ENCODE measurements at regions not wholly inside any gene's neighbourhood (a gene's known extent, or its start where the extent isn't known, plus 50 kb on each side); places are given as distances from the start of the nearest gene placed in this dataset.

DNA sequence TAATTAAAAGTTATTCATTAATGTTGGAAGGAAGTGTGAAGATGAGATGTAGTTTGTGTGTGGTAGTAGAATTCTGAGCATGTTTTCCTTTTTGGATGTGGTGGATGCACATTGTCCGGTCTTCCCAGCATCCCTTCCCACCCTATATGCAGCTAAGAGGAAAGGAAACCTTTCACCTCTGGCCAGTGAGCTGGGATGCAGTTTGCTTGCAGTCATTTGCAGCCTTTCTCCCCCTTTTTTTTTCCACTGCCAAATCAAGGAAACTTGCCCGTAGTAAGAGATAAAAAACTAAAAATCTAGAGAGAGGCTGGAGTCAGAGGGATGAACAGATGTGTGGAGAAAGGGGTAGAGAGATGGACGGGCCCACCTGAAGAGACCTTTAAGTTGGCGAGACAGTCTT lies 72.5 kb upstream of the SLC38A2 start:
- Histone ChIP-seq H3K79me2 (ENCODE audit: insufficient read depth) (no peaks in the 10 kb centered on the region), H3K9ac (no peak overlapping the region), H2AFZ (ENCODE audit: low read depth) (no peak overlapping the region), H3K27ac (ENCODE audit: low read depth in 2 of 2, low read length in 1 of 2) (0 out of 4 replicates have a peak overlapping the region, but pooled peaks of 1 of the 2 experiments have one; percentile 19), H3K4me1 (ENCODE audit: control insufficient read depth in 1 of 2, insufficient read depth in 2 of 2, low read depth in 1 of 2, low read length in 1 of 2) (peaks cover 0 to 32% of the 10 kb centered on the region in 2 experiments), H3K9me3 (no peaks in the 10 kb centered on the region), H3K4me2 (no peak overlapping the region), H3K36me3 (replicated peaks in 1 of 2; ENCODE audit: control insufficient read depth in 1 of 2, insufficient read depth in 2 of 2, low read length in 1 of 2) (peaks cover 0 to 5% of the 10 kb centered on the region in 2 experiments), H3F3A (replicated peaks; ENCODE audit: insufficient read depth) (no peaks in the 10 kb centered on the region), H3K4me3 (ENCODE audit: low read depth in 2 of 2, low read length in 1 of 2) (no peak overlapping the region), H3K27me3 (ENCODE audit: insufficient read depth) (no peaks in the 10 kb centered on the region), H4K20me1 (ENCODE audit: insufficient read depth) (no peaks in the 10 kb centered on the region), H3K9me2 (no peaks in the 10 kb centered on the region)
- 73% methylated on average over 4 of the region's 4 CpGs for WGBS (ENCODE audit: low lambda C conversion rate)
- DNase-seq: no peak
- ChIA-PET POLR2A (no interaction called here), CTCF (interaction anchor here (0.8 kb wide), 1 partner anchor 13 kb away, joined by 3 read pairs; no protein-coding TSS in a partner anchor)
- TF ChIP-seq TAF1 (IDR thresholded peaks at IDR 0.05; ENCODE audit: borderline replicate concordance, low read depth, low read length): no peak
- no peak for TF ChIP-seq POLR2AphosphoS5 (IDR thresholded peaks at IDR 0.05; ENCODE audit: low read depth, low read length)

GRCh38 chr12:46443594-46444263 lies 71.2 kb upstream of the SLC38A2 start:
- Histone ChIP-seq H4K20me1 (ENCODE audit: insufficient read depth) (no peaks in the 10 kb centered on the region), H3K4me3 (ENCODE audit: low read depth in 2 of 2, low read length in 1 of 2) (no peak overlapping the region), H3K27me3 (ENCODE audit: insufficient read depth) (no peaks in the 10 kb centered on the region), H3K36me3 (replicated peaks in 1 of 2; ENCODE audit: control insufficient read depth in 1 of 2, insufficient read depth in 2 of 2, low read length in 1 of 2) (peaks cover 0 to 5% of the 10 kb centered on the region in 2 experiments), H3F3A (replicated peaks; ENCODE audit: insufficient read depth) (no peaks in the 10 kb centered on the region), H3K9me3 (no peaks in the 10 kb centered on the region), H3K4me2 (no peak overlapping the region), H3K27ac (ENCODE audit: low read depth in 2 of 2, low read length in 1 of 2) (no peak overlapping the region), H3K9ac (no peak overlapping the region), H3K4me1 (ENCODE audit: control insufficient read depth in 1 of 2, insufficient read depth in 2 of 2, low read depth in 1 of 2, low read length in 1 of 2) (peaks cover 0 to 32% of the 10 kb centered on the region in 2 experiments; a peak in 3 of 4 replicates), H2AFZ (ENCODE audit: low read depth) (no peak overlapping the region), H3K79me2 (ENCODE audit: insufficient read depth) (no peaks in the 10 kb centered on the region), H3K9me2 (no peaks in the 10 kb centered on the region)
- WGBS (ENCODE audit: low lambda C conversion rate): 83% methylated on average over 3 of the region's 3 CpGs
- TF ChIP-seq MAX (IDR thresholded peaks at IDR 0.05; ENCODE audit: low read depth) (no peak), SIN3A (IDR thresholded peaks at IDR 0.05; ENCODE audit: borderline replicate concordance, low read depth, low read length) (no peak), GATA2 (CRISPR knock-in tag; IDR thresholded peaks at IDR 0.05) (no peak), USF1 (IDR thresholded peaks at IDR 0.05; ENCODE audit: borderline replicate concordance, low read depth) (no peak), MXI1 (IDR thresholded peaks at IDR 0.05; ENCODE audit: low read depth, low read length) (no peak), NFIC (IDR thresholded peaks at IDR 0.05; ENCODE audit: borderline replicate concordance) (no peak), JUND (IDR thresholded peaks at IDR 0.05) (no peak), TEAD4 (IDR thresholded peaks at IDR 0.05; ENCODE audit: borderline replicate concordance, insufficient read depth) (no peak), EP300 (IDR thresholded peaks at IDR 0.05; ENCODE audit: borderline replicate concordance in 1 of 2, low read depth in 1 of 2, low read length in 1 of 2) (no peak), EZH2phosphoT487 (IDR thresholded peaks at IDR 0.05; ENCODE audit: borderline replicate concordance, low read depth) (no peak), RCOR1 (IDR thresholded peaks at IDR 0.05; ENCODE audit: low read length) (no peak)
- TF ChIP-seq, protein P1, sequence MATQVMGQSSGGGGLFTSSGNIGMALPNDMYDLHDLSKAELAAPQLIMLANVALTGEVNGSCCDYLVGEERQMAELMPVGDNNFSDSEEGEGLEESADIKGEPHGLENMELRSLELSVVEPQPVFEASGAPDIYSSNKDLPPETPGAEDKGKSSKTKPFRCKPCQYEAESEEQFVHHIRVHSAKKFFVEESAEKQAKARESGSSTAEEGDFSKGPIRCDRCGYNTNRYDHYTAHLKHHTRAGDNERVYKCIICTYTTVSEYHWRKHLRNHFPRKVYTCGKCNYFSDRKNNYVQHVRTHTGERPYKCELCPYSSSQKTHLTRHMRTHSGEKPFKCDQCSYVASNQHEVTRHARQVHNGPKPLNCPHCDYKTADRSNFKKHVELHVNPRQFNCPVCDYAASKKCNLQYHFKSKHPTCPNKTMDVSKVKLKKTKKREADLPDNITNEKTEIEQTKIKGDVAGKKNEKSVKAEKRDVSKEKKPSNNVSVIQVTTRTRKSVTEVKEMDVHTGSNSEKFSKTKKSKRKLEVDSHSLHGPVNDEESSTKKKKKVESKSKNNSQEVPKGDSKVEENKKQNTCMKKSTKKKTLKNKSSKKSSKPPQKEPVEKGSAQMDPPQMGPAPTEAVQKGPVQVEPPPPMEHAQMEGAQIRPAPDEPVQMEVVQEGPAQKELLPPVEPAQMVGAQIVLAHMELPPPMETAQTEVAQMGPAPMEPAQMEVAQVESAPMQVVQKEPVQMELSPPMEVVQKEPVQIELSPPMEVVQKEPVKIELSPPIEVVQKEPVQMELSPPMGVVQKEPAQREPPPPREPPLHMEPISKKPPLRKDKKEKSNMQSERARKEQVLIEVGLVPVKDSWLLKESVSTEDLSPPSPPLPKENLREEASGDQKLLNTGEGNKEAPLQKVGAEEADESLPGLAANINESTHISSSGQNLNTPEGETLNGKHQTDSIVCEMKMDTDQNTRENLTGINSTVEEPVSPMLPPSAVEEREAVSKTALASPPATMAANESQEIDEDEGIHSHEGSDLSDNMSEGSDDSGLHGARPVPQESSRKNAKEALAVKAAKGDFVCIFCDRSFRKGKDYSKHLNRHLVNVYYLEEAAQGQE (IDR thresholded peaks at IDR 0.05; ENCODE audit: low read depth, low read length): no peak
- TF ChIP-seq, protein P2, sequence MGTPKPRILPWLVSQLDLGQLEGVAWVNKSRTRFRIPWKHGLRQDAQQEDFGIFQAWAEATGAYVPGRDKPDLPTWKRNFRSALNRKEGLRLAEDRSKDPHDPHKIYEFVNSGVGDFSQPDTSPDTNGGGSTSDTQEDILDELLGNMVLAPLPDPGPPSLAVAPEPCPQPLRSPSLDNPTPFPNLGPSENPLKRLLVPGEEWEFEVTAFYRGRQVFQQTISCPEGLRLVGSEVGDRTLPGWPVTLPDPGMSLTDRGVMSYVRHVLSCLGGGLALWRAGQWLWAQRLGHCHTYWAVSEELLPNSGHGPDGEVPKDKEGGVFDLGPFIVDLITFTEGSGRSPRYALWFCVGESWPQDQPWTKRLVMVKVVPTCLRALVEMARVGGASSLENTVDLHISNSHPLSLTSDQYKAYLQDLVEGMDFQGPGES (IDR thresholded peaks at IDR 0.05; ENCODE audit: low read depth, low read length): no peak
- TF ChIP-seq, protein P3, sequence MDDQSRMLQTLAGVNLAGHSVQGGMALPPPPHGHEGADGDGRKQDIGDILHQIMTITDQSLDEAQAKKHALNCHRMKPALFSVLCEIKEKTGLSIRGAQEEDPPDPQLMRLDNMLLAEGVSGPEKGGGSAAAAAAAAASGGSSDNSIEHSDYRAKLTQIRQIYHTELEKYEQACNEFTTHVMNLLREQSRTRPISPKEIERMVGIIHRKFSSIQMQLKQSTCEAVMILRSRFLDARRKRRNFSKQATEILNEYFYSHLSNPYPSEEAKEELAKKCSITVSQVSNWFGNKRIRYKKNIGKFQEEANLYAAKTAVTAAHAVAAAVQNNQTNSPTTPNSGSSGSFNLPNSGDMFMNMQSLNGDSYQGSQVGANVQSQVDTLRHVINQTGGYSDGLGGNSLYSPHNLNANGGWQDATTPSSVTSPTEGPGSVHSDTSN (IDR thresholded peaks at IDR 0.05): no peak
- ChIA-PET POLR2A (no interaction called here), CTCF (no interaction called here)
- DNase-seq: no peak
